Islet of Langerhans (tissue), 1 donor: ENCODE measurements at regions not wholly inside any gene's neighbourhood (a gene's known extent, or its start where the extent isn't known, plus 50 kb on each side); places are given as distances from the start of the nearest gene placed in this dataset.

Experiments used
- FAIRE-seq: peaks from one replicate; lab custom pipeline; 2011; peaks lifted over from hg19 to GRCh38; lab: Jason Lieb, UNC

- no peak for FAIRE-seq
Measured at GRCh38 chr3:76432396-76432795, 607.5 kb upstream of the ROBO2 start.

GRCh38 chr3:76436894-76437293 is 603.0 kb upstream of the ROBO2 start:
- FAIRE-seq = no peak

- FAIRE-seq = no peak
Measured at GRCh38 chr3:76438971-76439370, 600.9 kb upstream of the ROBO2 start.

GRCh38 chr3:76442374-76442915 is 597.5 kb upstream of the ROBO2 start:
- no peak for FAIRE-seq

- FAIRE-seq = no peak
Measured at GRCh38 chr3:76456322-76456721, 583.6 kb upstream of the ROBO2 start.

- no peak for FAIRE-seq
Measured at GRCh38 chr3:76463501-76463900, 576.4 kb upstream of the ROBO2 start.

- FAIRE-seq = no peak
Measured at GRCh38 chr3:76470285-76470684, 569.6 kb upstream of the ROBO2 start.

GRCh38 chr3:76474632-76475031 is 565.3 kb upstream of the ROBO2 start:
- no peak for FAIRE-seq

- no peak for FAIRE-seq
Measured at GRCh38 chr3:76479161-76479650, 560.7 kb upstream of the ROBO2 start.

- no peak for FAIRE-seq
Measured at GRCh38 chr3:76482510-76482909, 557.4 kb upstream of the ROBO2 start.

GRCh38 chr3:76487446-76487845 is 552.5 kb upstream of the ROBO2 start:
- FAIRE-seq = no peak

- no peak for FAIRE-seq
Measured at GRCh38 chr3:76490064-76490463, 549.8 kb upstream of the ROBO2 start.

GRCh38 chr3:76495216-76495615 is 544.7 kb upstream of the ROBO2 start:
- no peak for FAIRE-seq

GRCh38 chr3:76497636-76498035 is 542.3 kb upstream of the ROBO2 start:
- FAIRE-seq = no peak

GRCh38 chr3:76500746-76501275 is 539.1 kb upstream of the ROBO2 start:
- no peak for FAIRE-seq

GRCh38 chr3:76501315-76501714 is 538.6 kb upstream of the ROBO2 start:
- FAIRE-seq = no peak

- no peak for FAIRE-seq
Measured at GRCh38 chr3:76502076-76502475, 537.8 kb upstream of the ROBO2 start.

GRCh38 chr3:76505202-76505845 is 534.6 kb upstream of the ROBO2 start:
- FAIRE-seq = no peak

- FAIRE-seq = no peak
Measured at GRCh38 chr3:76509179-76509830, 530.6 kb upstream of the ROBO2 start.

GRCh38 chr3:76514836-76515235 is 525.1 kb upstream of the ROBO2 start:
- no peak for FAIRE-seq

GRCh38 chr3:76523337-76523736 is 516.6 kb upstream of the ROBO2 start:
- FAIRE-seq = no peak

GRCh38 chr3:76525726-76526125 is 514.2 kb upstream of the ROBO2 start:
- FAIRE-seq = no peak

- FAIRE-seq = no peak
Measured at GRCh38 chr3:76527773-76528172, 512.1 kb upstream of the ROBO2 start.
